Body of pancreas (tissue), 4 donors: ENCODE measurements at regions not wholly inside any gene's neighbourhood (a gene's known extent, or its start where the extent isn't known, plus 50 kb on each side); places are given as distances from the start of the nearest gene placed in this dataset.

Source experiments
- POLR2A ChIP-seq, 3 donors: fragments of 450-650 bp; IDR thresholded peaks; one replicate each; pipeline ENCODE4 v1.6.1; 2016; ENCODE audit warnings: antibody characterized with exemption in 3 of 3, mild to moderate bottlenecking in 2 of 3
- TF ChIP-seq, protein P1 (sequence below), 7 experiments: fragments of 450-650 bp in 4 of 7; fragments of 200-600 bp in 3 of 7; sonication (generic) in 3 of 7; IDR thresholded peaks; one replicate each; pipeline ENCODE4 v1.5.1; 2016 to 2019; ENCODE audit warnings: antibody characterized with exemption in 7 of 7

DNA sequence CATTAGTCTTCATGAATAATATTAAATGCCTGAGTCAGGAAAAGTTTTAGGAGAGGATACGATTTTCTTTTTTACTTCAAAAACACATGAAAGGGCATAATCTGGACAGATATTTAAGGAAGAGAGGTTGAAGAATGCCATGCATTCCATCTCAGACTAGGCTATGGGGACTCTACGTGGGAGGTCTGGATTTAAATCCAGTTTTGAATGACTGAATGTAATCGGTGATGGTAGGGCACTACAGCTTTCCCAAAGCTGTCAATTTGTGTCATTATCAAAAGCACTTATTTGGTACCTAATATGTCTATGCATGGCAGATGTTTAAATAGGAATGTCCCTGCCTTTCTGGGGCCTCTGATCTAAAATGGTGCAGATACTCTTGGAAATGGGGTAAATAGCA, 59.3 kb upstream of the RPL34 start:
- TF ChIP-seq POLR2A (IDR thresholded peaks at IDR 0.05), result no peak
- TF ChIP-seq, protein P1, sequence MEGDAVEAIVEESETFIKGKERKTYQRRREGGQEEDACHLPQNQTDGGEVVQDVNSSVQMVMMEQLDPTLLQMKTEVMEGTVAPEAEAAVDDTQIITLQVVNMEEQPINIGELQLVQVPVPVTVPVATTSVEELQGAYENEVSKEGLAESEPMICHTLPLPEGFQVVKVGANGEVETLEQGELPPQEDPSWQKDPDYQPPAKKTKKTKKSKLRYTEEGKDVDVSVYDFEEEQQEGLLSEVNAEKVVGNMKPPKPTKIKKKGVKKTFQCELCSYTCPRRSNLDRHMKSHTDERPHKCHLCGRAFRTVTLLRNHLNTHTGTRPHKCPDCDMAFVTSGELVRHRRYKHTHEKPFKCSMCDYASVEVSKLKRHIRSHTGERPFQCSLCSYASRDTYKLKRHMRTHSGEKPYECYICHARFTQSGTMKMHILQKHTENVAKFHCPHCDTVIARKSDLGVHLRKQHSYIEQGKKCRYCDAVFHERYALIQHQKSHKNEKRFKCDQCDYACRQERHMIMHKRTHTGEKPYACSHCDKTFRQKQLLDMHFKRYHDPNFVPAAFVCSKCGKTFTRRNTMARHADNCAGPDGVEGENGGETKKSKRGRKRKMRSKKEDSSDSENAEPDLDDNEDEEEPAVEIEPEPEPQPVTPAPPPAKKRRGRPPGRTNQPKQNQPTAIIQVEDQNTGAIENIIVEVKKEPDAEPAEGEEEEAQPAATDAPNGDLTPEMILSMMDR (IDR thresholded peaks at IDR 0.05), result no peak
